ENCODE measurements at regions not wholly inside any gene's neighbourhood (a gene's known extent, or its start where the extent isn't known, plus 50 kb on each side); places are given as distances from the start of the nearest gene placed in this dataset.

DNA sequence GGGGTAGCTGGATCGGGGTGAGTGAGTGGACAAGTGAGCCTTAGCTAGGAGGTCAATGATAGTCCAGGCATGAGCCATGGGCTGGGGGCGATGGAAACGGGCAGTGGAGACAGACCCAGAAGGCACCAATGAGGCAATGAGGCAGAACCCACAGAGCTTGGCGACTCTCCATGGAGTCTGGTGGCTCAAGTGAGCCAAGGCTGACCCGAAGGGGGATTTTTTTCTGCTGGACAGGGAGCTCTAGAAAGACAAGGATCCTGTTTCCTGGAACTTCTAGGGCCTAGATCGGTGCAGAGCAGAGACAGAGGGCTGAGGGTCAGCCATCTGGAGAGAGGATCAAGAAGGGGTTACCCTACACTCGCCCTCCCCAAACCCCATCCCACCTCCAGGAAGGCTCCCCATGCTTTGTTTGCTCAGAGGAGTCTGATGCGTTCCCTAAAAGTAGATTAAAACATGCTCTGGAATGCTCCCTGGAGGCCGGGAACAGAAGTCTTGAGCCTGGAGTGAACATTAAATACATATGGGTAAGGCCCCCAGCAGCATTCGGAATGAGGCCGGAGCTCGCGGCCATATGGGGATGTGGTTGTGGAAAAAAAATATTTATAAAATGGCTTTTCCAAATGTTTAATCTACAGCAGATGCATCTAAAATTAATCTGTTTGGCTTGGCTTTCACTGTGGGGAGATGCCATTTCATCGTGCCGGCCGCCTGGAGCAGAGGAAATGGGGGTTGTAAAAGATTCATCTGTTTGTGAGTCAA, 237.8 kb upstream of the PMEPA1 start:
- no peak for ATAC-seq (ENCODE audit: low read depth)

More for the DNA sequence above, 237.8 kb upstream of the PMEPA1 start:
- CTCF ChIA-PET = no interaction called here
- no peak overlapping the region for H2BK15ac ChIP-seq (ENCODE audit: low read depth, low read length)
- no peak overlapping the region for H4K8ac ChIP-seq (ENCODE audit: low read depth in 2 of 2, low read length in 2 of 2)
- H3K36me3 ChIP-seq (ENCODE audit: control insufficient read depth, insufficient read depth, low read length) = no peaks in the 10 kb centered on the region
- no peak overlapping the region for H3K27ac ChIP-seq (ENCODE audit: insufficient read depth, low read length)
- no peak overlapping the region for H2BK20ac ChIP-seq (ENCODE audit: low read depth, low read length)
- no peak overlapping the region for H4K5ac ChIP-seq (ENCODE audit: low read depth, low read length)
- no peaks in the 10 kb centered on the region for H4K20me1 ChIP-seq (ENCODE audit: insufficient read depth, low read length)
- POLR2A ChIA-PET (ENCODE audit: unreplicated experiment) = no interaction called here
- no peak overlapping the region for H2AFZ ChIP-seq (replicated peaks; ENCODE audit: low read length, poor library complexity)
- TF ChIP-seq RFX5 (IDR thresholded peaks at IDR 0.05; ENCODE audit: low read depth, low read length) (no peak), MAFK (IDR thresholded peaks at IDR 0.05; ENCODE audit: low read depth, low read length) (no peak), CEBPB (IDR thresholded peaks at IDR 0.05; ENCODE audit: low read depth, low read length) (no peak), NFE2L2 (IDR thresholded peaks at IDR 0.05; ENCODE audit: low read depth, low read length) (no peak), MAZ (IDR thresholded peaks at IDR 0.05; ENCODE audit: borderline replicate concordance, low read depth, low read length) (no peak), SMC3 (IDR thresholded peaks at IDR 0.05; ENCODE audit: low read depth, low read length) (no peak), BHLHE40 (IDR thresholded peaks at IDR 0.05; ENCODE audit: low read depth, low read length) (no peak), MXI1 (IDR thresholded peaks at IDR 0.05; ENCODE audit: borderline replicate concordance, low read depth, low read length) (no peak), RCOR1 (IDR thresholded peaks at IDR 0.05; ENCODE audit: insufficient replicate concordance, low read length) (no peak)
- TF ChIP-seq, protein P1, sequence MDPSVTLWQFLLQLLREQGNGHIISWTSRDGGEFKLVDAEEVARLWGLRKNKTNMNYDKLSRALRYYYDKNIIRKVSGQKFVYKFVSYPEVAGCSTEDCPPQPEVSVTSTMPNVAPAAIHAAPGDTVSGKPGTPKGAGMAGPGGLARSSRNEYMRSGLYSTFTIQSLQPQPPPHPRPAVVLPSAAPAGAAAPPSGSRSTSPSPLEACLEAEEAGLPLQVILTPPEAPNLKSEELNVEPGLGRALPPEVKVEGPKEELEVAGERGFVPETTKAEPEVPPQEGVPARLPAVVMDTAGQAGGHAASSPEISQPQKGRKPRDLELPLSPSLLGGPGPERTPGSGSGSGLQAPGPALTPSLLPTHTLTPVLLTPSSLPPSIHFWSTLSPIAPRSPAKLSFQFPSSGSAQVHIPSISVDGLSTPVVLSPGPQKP (IDR thresholded peaks at IDR 0.05; ENCODE audit: borderline replicate concordance, low read depth, low read length) = no peak
- TF ChIP-seq, protein P2, sequence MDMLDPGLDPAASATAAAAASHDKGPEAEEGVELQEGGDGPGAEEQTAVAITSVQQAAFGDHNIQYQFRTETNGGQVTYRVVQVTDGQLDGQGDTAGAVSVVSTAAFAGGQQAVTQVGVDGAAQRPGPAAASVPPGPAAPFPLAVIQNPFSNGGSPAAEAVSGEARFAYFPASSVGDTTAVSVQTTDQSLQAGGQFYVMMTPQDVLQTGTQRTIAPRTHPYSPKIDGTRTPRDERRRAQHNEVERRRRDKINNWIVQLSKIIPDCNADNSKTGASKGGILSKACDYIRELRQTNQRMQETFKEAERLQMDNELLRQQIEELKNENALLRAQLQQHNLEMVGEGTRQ (IDR thresholded peaks at IDR 0.05; ENCODE audit: low read depth, low read length) = no peak
- TF ChIP-seq, protein P3, sequence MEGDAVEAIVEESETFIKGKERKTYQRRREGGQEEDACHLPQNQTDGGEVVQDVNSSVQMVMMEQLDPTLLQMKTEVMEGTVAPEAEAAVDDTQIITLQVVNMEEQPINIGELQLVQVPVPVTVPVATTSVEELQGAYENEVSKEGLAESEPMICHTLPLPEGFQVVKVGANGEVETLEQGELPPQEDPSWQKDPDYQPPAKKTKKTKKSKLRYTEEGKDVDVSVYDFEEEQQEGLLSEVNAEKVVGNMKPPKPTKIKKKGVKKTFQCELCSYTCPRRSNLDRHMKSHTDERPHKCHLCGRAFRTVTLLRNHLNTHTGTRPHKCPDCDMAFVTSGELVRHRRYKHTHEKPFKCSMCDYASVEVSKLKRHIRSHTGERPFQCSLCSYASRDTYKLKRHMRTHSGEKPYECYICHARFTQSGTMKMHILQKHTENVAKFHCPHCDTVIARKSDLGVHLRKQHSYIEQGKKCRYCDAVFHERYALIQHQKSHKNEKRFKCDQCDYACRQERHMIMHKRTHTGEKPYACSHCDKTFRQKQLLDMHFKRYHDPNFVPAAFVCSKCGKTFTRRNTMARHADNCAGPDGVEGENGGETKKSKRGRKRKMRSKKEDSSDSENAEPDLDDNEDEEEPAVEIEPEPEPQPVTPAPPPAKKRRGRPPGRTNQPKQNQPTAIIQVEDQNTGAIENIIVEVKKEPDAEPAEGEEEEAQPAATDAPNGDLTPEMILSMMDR (conservative IDR thresholded peaks at IDR 0.05; ENCODE audit: low read depth, low read length) = no peak
- no peak overlapping the region for H3K18ac ChIP-seq (ENCODE audit: low read depth, low read length)
- H3K14ac ChIP-seq (replicated peaks; ENCODE audit: low read depth, low read length) = no peak overlapping the region
- H3K23ac ChIP-seq (ENCODE audit: low read depth, low read length) = no peak overlapping the region
- intact Hi-C loops (cut with micrococcal nuclease) (no loop called here), in situ Hi-C loops (cut with MboI; ENCODE audit: low sequenced_read_pairs) (no loop called here), dilution Hi-C loops (cut with HindIII; ENCODE audit: low sequenced_read_pairs, unreplicated experiment) (no loop called here)
- 17% methylated on average over 5 of the region's 16 CpGs; no CpG with 5 or more reads in 1 of the 2 experiments for WGBS, 2 experiments (ENCODE audit: extremely low coverage in 2 of 2, insufficient read length in 1 of 2)
- DNase-seq = peak; percentile 3
- no peak overlapping the region for H3K4ac ChIP-seq (ENCODE audit: low read depth, low read length)
- no peak overlapping the region for H3K4me3 ChIP-seq (ENCODE audit: insufficient read depth, low read depth, low read length)
- no peak overlapping the region for H2BK5ac ChIP-seq (ENCODE audit: low read depth, low read length, poor library complexity, severe bottlenecking)
- no peak overlapping the region for H2AK9ac ChIP-seq (replicated peaks; ENCODE audit: low read depth, low read length, poor library complexity)
- no TSS peak for BruUV-seq (replicated peaks)
- H2BK120ac ChIP-seq (ENCODE audit: low read depth, low read length) = no peak overlapping the region
- H4K91ac ChIP-seq (ENCODE audit: insufficient read depth, low read depth, low read length) = no peak overlapping the region
- H3K4me2 ChIP-seq (ENCODE audit: low read depth, low read length) = no peak overlapping the region
- no peak overlapping the region for H3K56ac ChIP-seq (ENCODE audit: extremely low read depth, insufficient read depth, low read length)
- H2AK5ac ChIP-seq (ENCODE audit: low read depth, low read length) = no peak overlapping the region
- H3K9ac ChIP-seq (ENCODE audit: low read depth, low read length) = no peak overlapping the region
- 0 out of 2 replicates have a peak, but pooled peaks cover 2% of the 10 kb centered on the region for H3K27me3 ChIP-seq (ENCODE audit: control insufficient read depth, insufficient read depth, low read length)
- no peaks in the 10 kb centered on the region for H3K4me1 ChIP-seq (ENCODE audit: control insufficient read depth, insufficient read depth, low read length)
- H3K9me3 ChIP-seq (ENCODE audit: control insufficient read depth, insufficient read depth, low read length) = no peaks in the 10 kb centered on the region
- H3K9me1 ChIP-seq (ENCODE audit: insufficient read depth, low read length) = no peaks in the 10 kb centered on the region
- H3K79me1 ChIP-seq (ENCODE audit: low read depth in 1 of 2, low read length in 2 of 2) = no peaks in the 10 kb centered on the region

Measured in IMR-90 (cell line).